IMR-90 (cell line): ENCODE measurements at regions not wholly inside any gene's neighbourhood (a gene's known extent, or its start where the extent isn't known, plus 50 kb on each side); places are given as distances from the start of the nearest gene placed in this dataset.

Source experiments
- ATAC-seq: fragments of 200-7000 bp; cut with Tn5 transposase; 2 replicates; pipeline ENCODE4 v1.9.1; 2020; ENCODE audit warnings: low read depth, mild to moderate bottlenecking, moderate library complexity
- BruUV-seq: library from RNA; stranded (reverse); fragments of 400-500 nt; replicated peaks from 2 replicates; lab custom pipeline; 2021; lab: Mats Ljungman, UMichigan
- CTCF ChIA-PET: fragments of 300-600 bp; formaldehyde crosslinking; extraction: SDS; loops from one replicate; lab custom pipeline; 2021; ENCODE audit warnings: antibody characterized with exemption; lab: Yijun Ruan, JAX
- POLR2A ChIA-PET: fragments of 300-600 bp; sonication (Branson Sonifier 250); formaldehyde crosslinking; loops from one replicate; lab custom pipeline; 2022; ENCODE audit warnings: antibody characterized with exemption; ENCODE audit not compliant: unreplicated experiment; lab: Charles Lee
- DNase-seq: peaks from one replicate; pipeline ENCODE4 v3.0.0; 2013
- H2AFZ ChIP-seq: replicated peaks from 2 replicates; pipeline ENCODE3; 2013; ENCODE audit warnings: low read length, mild to moderate bottlenecking; ENCODE audit not compliant: poor library complexity
- H2AK5ac ChIP-seq: 2 replicates; pipeline ENCODE4 v1.6.1; 2013; ENCODE audit warnings: low read depth, low read length, inconsistent platforms
- H2AK9ac ChIP-seq: replicated peaks from 2 replicates; pipeline ENCODE3; 2013; ENCODE audit warnings: mild to moderate bottlenecking, low read depth, low read length, moderate library complexity; ENCODE audit not compliant: poor library complexity
- H2BK120ac ChIP-seq: 2 replicates; pipeline ENCODE4 v1.6.1; 2013; ENCODE audit warnings: low read depth, low read length, inconsistent platforms
- H2BK15ac ChIP-seq: 3 replicates; pipeline ENCODE4 v1.6.1; 2013; ENCODE audit warnings: low read depth, low read length, inconsistent platforms
- H2BK20ac ChIP-seq: 2 replicates; pipeline ENCODE4 v1.6.1; 2013; ENCODE audit warnings: low read depth, mild to moderate bottlenecking, inconsistent platforms, low read length, moderate library complexity
- H2BK5ac ChIP-seq: 2 replicates; pipeline ENCODE4 v1.6.1; 2013; ENCODE audit warnings: mild to moderate bottlenecking, low read depth, low read length, inconsistent platforms; ENCODE audit not compliant: poor library complexity, severe bottlenecking
- H3K14ac ChIP-seq: replicated peaks from 2 replicates; pipeline ENCODE4 v1.6.1; 2013; ENCODE audit warnings: low read depth, low read length, inconsistent platforms
- H3K18ac ChIP-seq: 2 replicates; pipeline ENCODE4 v1.6.1; 2013; ENCODE audit warnings: low read depth, low read length, control low read depth
- H3K23ac ChIP-seq: 2 replicates; pipeline ENCODE4 v1.6.1; 2013; ENCODE audit warnings: low read depth, low read length, inconsistent platforms
- H3K27ac ChIP-seq: 2 replicates; pipeline ENCODE4 v1.5.1; 2013; ENCODE audit warnings: mild to moderate bottlenecking, control low read depth, low read length; ENCODE audit not compliant: insufficient read depth
- H3K27me3 ChIP-seq: 2 replicates; pipeline ENCODE4 v1.6.1; 2013; ENCODE audit warnings: low read length; ENCODE audit not compliant: control insufficient read depth, insufficient read depth
- H3K36me3 ChIP-seq: 2 replicates; pipeline ENCODE4 v1.6.1; 2013; ENCODE audit warnings: low read length, mixed read lengths; ENCODE audit not compliant: control insufficient read depth, insufficient read depth
- H3K4ac ChIP-seq: 2 replicates; pipeline ENCODE4 v1.6.1; 2013; ENCODE audit warnings: low read depth, low read length, inconsistent platforms
- H3K4me1 ChIP-seq: 2 replicates; pipeline ENCODE4 v1.6.1; 2013; ENCODE audit warnings: low read length, mixed read lengths; ENCODE audit not compliant: control insufficient read depth, insufficient read depth
- H3K4me2 ChIP-seq: 2 replicates; pipeline ENCODE4 v1.6.1; 2013; ENCODE audit warnings: low read depth, mild to moderate bottlenecking, control low read depth, low read length, moderate library complexity
- H3K4me3 ChIP-seq: 2 replicates; pipeline ENCODE4 v1.5.1; 2013; ENCODE audit warnings: low read depth, mild to moderate bottlenecking, control low read depth, low read length, moderate library complexity; ENCODE audit not compliant: insufficient read depth
- H3K56ac ChIP-seq: 2 replicates; pipeline ENCODE4 v1.6.1; 2013; ENCODE audit warnings: low read length, inconsistent platforms; ENCODE audit not compliant: insufficient read depth; ENCODE audit errors: extremely low read depth
- H3K79me1 ChIP-seq, 2 experiments: 2 replicates each; pipeline ENCODE4 v1.6.1; 2013; ENCODE audit warnings: low read length in 2 of 2, inconsistent platforms in 1 of 2, low read depth in 1 of 2
- H3K9ac ChIP-seq: 2 replicates; pipeline ENCODE4 v1.6.1; 2013; ENCODE audit warnings: low read depth, low read length, control low read depth
- H3K9me1 ChIP-seq: 2 replicates; pipeline ENCODE4 v1.6.1; 2013; ENCODE audit warnings: low read length, inconsistent platforms; ENCODE audit not compliant: insufficient read depth
- H3K9me3 ChIP-seq: 2 replicates; pipeline ENCODE4 v1.6.1; 2013; ENCODE audit warnings: low read length; ENCODE audit not compliant: control insufficient read depth, insufficient read depth
- H4K20me1 ChIP-seq: 2 replicates; pipeline ENCODE4 v1.6.1; 2013; ENCODE audit warnings: low read length, inconsistent platforms; ENCODE audit not compliant: insufficient read depth
- H4K5ac ChIP-seq: 2 replicates; pipeline ENCODE4 v1.6.1; 2013; ENCODE audit warnings: mild to moderate bottlenecking, low read depth, low read length, control low read depth
- H4K8ac ChIP-seq, 2 experiments: 2 replicates each; pipeline ENCODE4 v1.6.1; 2013; ENCODE audit warnings: low read depth in 2 of 2, low read length in 2 of 2, control low read depth in 1 of 2, inconsistent platforms in 1 of 2
- H4K91ac ChIP-seq: 2 replicates; pipeline ENCODE4 v1.6.1; 2013; ENCODE audit warnings: low read depth, low read length, inconsistent platforms; ENCODE audit not compliant: insufficient read depth
- BHLHE40 ChIP-seq: fragments of 150-350 bp; IDR thresholded peaks from 2 replicates; pipeline ENCODE4 v1.6.1; 2016; ENCODE audit warnings: mild to moderate bottlenecking, low read depth, low read length
- CEBPB ChIP-seq: IDR thresholded peaks from 2 replicates; pipeline ENCODE4 v1.6.1; 2012; ENCODE audit warnings: low read depth, low read length, improper control_type of control experiment
- CHD1 ChIP-seq: IDR thresholded peaks from 2 replicates; pipeline ENCODE4 v1.6.1; 2012; ENCODE audit warnings: low read depth, low read length, improper control_type of control experiment
- CTCF ChIP-seq: conservative IDR thresholded peaks from 2 replicates; pipeline ENCODE4 v1.5.1; 2012; ENCODE audit warnings: mild to moderate bottlenecking, low read depth, low read length, improper control_type of control experiment
- ELK1 ChIP-seq: fragments of 150-350 bp; IDR thresholded peaks from 2 replicates; pipeline ENCODE4 v1.6.1; 2016; ENCODE audit warnings: low read depth, mild to moderate bottlenecking, low read length, moderate library complexity, borderline replicate concordance
- MAFK ChIP-seq: IDR thresholded peaks from 2 replicates; pipeline ENCODE4 v1.6.1; 2012; ENCODE audit warnings: low read depth, low read length, improper control_type of control experiment
- MXI1 ChIP-seq: IDR thresholded peaks from 2 replicates; pipeline ENCODE4 v1.6.1; 2012; ENCODE audit warnings: low read depth, mild to moderate bottlenecking, low read length, moderate library complexity, borderline replicate concordance
- NFE2L2 ChIP-seq: fragments of 150-350 bp; IDR thresholded peaks from 2 replicates; pipeline ENCODE4 v1.6.1; 2016; ENCODE audit warnings: low read depth, mild to moderate bottlenecking, low read length
- POLR2A ChIP-seq: IDR thresholded peaks from 2 replicates; pipeline ENCODE4 v1.6.1; 2012; ENCODE audit warnings: mild to moderate bottlenecking, low read depth, low read length
- RAD21 ChIP-seq: IDR thresholded peaks from 2 replicates; pipeline ENCODE4 v1.6.1; 2012; ENCODE audit warnings: low read length, improper control_type of control experiment
- RCOR1 ChIP-seq: IDR thresholded peaks from 2 replicates; pipeline ENCODE4 v1.6.1; 2012; ENCODE audit warnings: mild to moderate bottlenecking, low read length, improper control_type of control experiment; ENCODE audit not compliant: insufficient replicate concordance
- RFX5 ChIP-seq: IDR thresholded peaks from 2 replicates; pipeline ENCODE4 v1.8.0; 2012; ENCODE audit warnings: low read depth, mild to moderate bottlenecking, low read length, moderate library complexity
- SMC3 ChIP-seq: fragments of 150-350 bp; IDR thresholded peaks from 2 replicates; pipeline ENCODE4 v1.6.1; 2016; ENCODE audit warnings: low read depth, mild to moderate bottlenecking, antibody characterized with exemption, low read length, moderate library complexity
- USF2 ChIP-seq: fragments of 150-350 bp; IDR thresholded peaks from 2 replicates; pipeline ENCODE4 v1.6.1; 2017; ENCODE audit warnings: mild to moderate bottlenecking, antibody characterized with exemption, low read length, low read depth
- WGBS, 2 experiments: methylation state at CpG; one replicate each; pipeline versions ENCODE4 v1.1.5 to v1.1.7; 2013; ENCODE audit warnings: missing lambda C conversion rate in 2 of 2; ENCODE audit not compliant: insufficient read length in 1 of 2; ENCODE audit errors: extremely low coverage in 2 of 2; 5-methylcytosine and 5-hydroxymethylcytosine counted together
- dilution Hi-C: fragments of 300-500 bp; cut with HindIII; formaldehyde crosslinking; loops from one replicate; pipeline ENCODE4 v1.14.3; 2018; ENCODE audit warnings: low sequenced_read_pairs; ENCODE audit not compliant: unreplicated experiment
- in situ Hi-C: fragments of 300-500 bp; cut with MboI; formaldehyde crosslinking; loops from 3 replicates; pipeline ENCODE4 v1.14.3; 2019; ENCODE audit warnings: low sequenced_read_pairs, inconsistent platforms, mixed read lengths
- intact Hi-C: fragments of 100-400 bp; cut with micrococcal nuclease; formaldehyde crosslinking; loops from 2 replicates; pipeline ENCODE4 v1.10.0; 2022

GRCh38 chr15:62854420-62855084, 188.0 kb upstream of the TPM1 start:
- H3K18ac ChIP-seq, result no peak overlapping the region
- no peaks in the 10 kb centered on the region; the same call in 1 of the 2 replicates for H3K27me3 ChIP-seq
- H4K8ac ChIP-seq, result no peak overlapping the region
- H3K27ac ChIP-seq, result no peak overlapping the region
- H2AK9ac ChIP-seq, result no peak overlapping the region
- H3K4me2 ChIP-seq, result no peak overlapping the region
- no peak overlapping the region for H3K4me3 ChIP-seq
- BruUV-seq, result no TSS peak
- WGBS, 2 experiments, result 100% methylated on average over 2 of the region's 12 CpGs; no CpG with 5 or more reads in 1 of the 2 experiments
- no peak overlapping the region for H2BK20ac ChIP-seq
- H3K36me3 ChIP-seq, result no peaks in the 10 kb centered on the region
- CTCF ChIA-PET, result no interaction called here
- DNase-seq, result no peak
- no peak for ATAC-seq
- no peaks in the 10 kb centered on the region for H4K20me1 ChIP-seq
- in situ Hi-C loops, result no loop called here
- dilution Hi-C loops, result no loop called here
- H3K9ac ChIP-seq, result no peak overlapping the region
- peaks cover 0 to 7% of the 10 kb centered on the region in 2 experiments; a peak in 1 of 4 replicates for H3K79me1 ChIP-seq
- H3K9me1 ChIP-seq, result peaks cover 19% of the 10 kb centered on the region
- no peak overlapping the region for H2BK120ac ChIP-seq
- no peak overlapping the region for H3K23ac ChIP-seq
- no peak overlapping the region for H2AK5ac ChIP-seq
- no peak overlapping the region for H3K4ac ChIP-seq
- H3K4me1 ChIP-seq, result peaks cover 18% of the 10 kb centered on the region
- no peak overlapping the region for H4K5ac ChIP-seq
- POLR2A ChIA-PET, result no interaction called here
- no peak overlapping the region for H4K91ac ChIP-seq
- H2AFZ ChIP-seq, result no peak overlapping the region
- 0 out of 2 replicates have a peak overlapping the region, but pooled peaks have one; percentile 6 for H3K14ac ChIP-seq
- H3K9me3 ChIP-seq, result no peaks in the 10 kb centered on the region
- TF ChIP-seq SMC3 (no peak), RFX5 (no peak), POLR2A (no peak), ELK1 (no peak), MXI1 (no peak), MAFK (no peak), RAD21 (no peak), NFE2L2 (no peak), BHLHE40 (no peak), USF2 (no peak), CEBPB (no peak), CHD1 (no peak), RCOR1 (no peak), CTCF (no peak)
- intact Hi-C loops, result loop anchor here (5.0 kb wide), 1 partner anchor 238 kb away; no protein-coding TSS in a partner anchor
- H2BK5ac ChIP-seq, result no peak overlapping the region
- no peak overlapping the region for H2BK15ac ChIP-seq
- H3K56ac ChIP-seq, result no peak overlapping the region
